ENCODE measurements at regions not wholly inside any gene's neighbourhood (a gene's known extent, or its start where the extent isn't known, plus 50 kb on each side); places are given as distances from the start of the nearest gene placed in this dataset.

- H3K4me3 ChIP-seq: no peak overlapping the region
- no peak overlapping the region for H3K27ac ChIP-seq
- H3K27me3 ChIP-seq: no peaks in the 10 kb centered on the region
- ATAC-seq: no peak
- DNase-seq: no peak
- intact Hi-C loops (cut with DNase I): no loop called here
- H3K36me3 ChIP-seq: no peaks in the 10 kb centered on the region
- peaks cover 0 to 58% (median 20%) of the 10 kb centered on the region in 12 donors for H3K9me3 ChIP-seq
- no peak for TF ChIP-seq CTCF (IDR thresholded peaks at IDR 0.05)
- H3K4me1 ChIP-seq: no peaks in the 10 kb centered on the region
Observed at GRCh38 chr10:109183366-109183765, 739.9 kb downstream of the XPNPEP1 start.

- H3K27ac ChIP-seq: no peak overlapping the region
- intact Hi-C loops (cut with DNase I): no loop called here
- peaks cover 0 to 10% (median 0%) of the 10 kb centered on the region in 12 donors for H3K9me3 ChIP-seq
- no peaks in the 10 kb centered on the region for H3K4me1 ChIP-seq
- no peaks in the 10 kb centered on the region for H3K27me3 ChIP-seq
- 69 to 88% (median 79%) methylated on average over 1 of the region's 1 CpG for WGBS, 4 donors
- TF ChIP-seq CTCF (IDR thresholded peaks at IDR 0.05): no peak
- TF ChIP-seq POLR2A (IDR thresholded peaks at IDR 0.05): no peak
- ATAC-seq (no peak), DNase-seq (no peak)
- no peak overlapping the region for H3K4me3 ChIP-seq
- H3K36me3 ChIP-seq: no peaks in the 10 kb centered on the region
Observed at GRCh38 chr10:109178591-109178990, 744.7 kb downstream of the XPNPEP1 start.

- no peaks in the 10 kb centered on the region for H3K27me3 ChIP-seq
- 48 to 74% (median 70%) methylated on average over 2 of the region's 2 CpGs for WGBS, 4 donors
- no peaks in the 10 kb centered on the region for H3K36me3 ChIP-seq
- no peak for DNase-seq
- H3K4me3 ChIP-seq: no peak overlapping the region
- intact Hi-C loops (cut with DNase I): no loop called here
- H3K4me1 ChIP-seq: no peaks in the 10 kb centered on the region
- no peak for ATAC-seq
- H3K27ac ChIP-seq: no peak overlapping the region
- no peaks in the 10 kb centered on the region for H3K9me3 ChIP-seq
- TF ChIP-seq POLR2A (IDR thresholded peaks at IDR 0.05): no peak
- TF ChIP-seq CTCF (IDR thresholded peaks at IDR 0.05): no peak
Observed at GRCh38 chr10:109174526-109174925, 748.8 kb downstream of the XPNPEP1 start.

- no peak for TF ChIP-seq CTCF (IDR thresholded peaks at IDR 0.05)
- no peak for TF ChIP-seq POLR2A (IDR thresholded peaks at IDR 0.05)
- no peaks in the 10 kb centered on the region for H3K36me3 ChIP-seq
- no peaks in the 10 kb centered on the region for H3K4me1 ChIP-seq
- H3K9me3 ChIP-seq: no peaks in the 10 kb centered on the region
- no peaks in the 10 kb centered on the region for H3K27me3 ChIP-seq
- H3K4me3 ChIP-seq: no peak overlapping the region
- no peak overlapping the region for H3K27ac ChIP-seq
- 22 to 35% (median 25%) methylated on average over 2 of the region's 2 CpGs for WGBS, 4 donors
- DNase-seq (no peak), ATAC-seq (no peak)
- intact Hi-C loops (cut with DNase I): no loop called here
Observed at GRCh38 chr10:109173937-109174336, 749.4 kb downstream of the XPNPEP1 start.

All from heart left ventricle (tissue), 16 donors.